HuH-7 (cell line): ENCODE measurements at regions not wholly inside any gene's neighbourhood (a gene's known extent, or its start where the extent isn't known, plus 50 kb on each side); places are given as distances from the start of the nearest gene placed in this dataset.

ENCODE experiments used
- DNase-seq: peaks from one replicate; pipeline ENCODE4 v3.0.0; 2011; ENCODE audit warnings: low spot score

DNA sequence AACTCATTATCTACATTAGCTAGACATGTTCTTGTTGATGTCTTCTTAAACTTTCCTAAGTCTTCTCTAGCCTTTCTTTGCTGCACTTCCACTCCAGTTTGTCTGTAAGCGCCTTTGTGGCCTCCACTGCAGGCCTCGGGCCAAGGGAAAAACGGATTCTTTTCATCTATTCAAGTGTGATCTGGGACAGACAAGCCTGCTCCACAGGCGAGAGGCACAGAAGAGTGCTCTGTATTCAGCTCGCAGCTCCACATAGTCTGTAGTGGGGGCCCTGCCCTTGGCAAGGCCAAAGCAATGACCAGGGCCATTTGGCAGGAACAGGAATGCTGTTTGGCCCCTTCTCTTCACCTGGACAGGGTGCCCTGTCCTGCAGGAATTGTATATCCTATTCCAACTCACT lies 84.1 kb upstream of the BARX2 start:
- no peak for DNase-seq

DNA sequence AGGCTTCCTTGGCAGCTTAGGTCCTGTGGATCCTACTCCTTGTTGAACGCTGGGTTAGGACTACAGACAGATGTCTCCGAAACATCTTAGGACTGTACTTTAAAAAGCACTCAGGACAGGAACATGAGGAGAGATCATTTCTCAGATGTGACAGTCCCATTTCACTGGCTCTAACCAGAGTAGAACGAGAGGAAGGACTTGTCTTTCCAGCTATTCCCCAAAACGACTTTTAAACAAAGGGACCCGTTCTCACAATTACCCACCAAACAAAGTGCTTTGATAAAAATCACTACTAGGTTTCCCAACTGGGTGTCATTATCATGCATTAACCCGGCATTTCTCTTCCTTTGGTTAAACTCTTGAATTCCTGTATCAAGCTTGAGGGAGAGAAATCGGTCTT lies 84.7 kb upstream of the BARX2 start:
- no peak for DNase-seq

DNA sequence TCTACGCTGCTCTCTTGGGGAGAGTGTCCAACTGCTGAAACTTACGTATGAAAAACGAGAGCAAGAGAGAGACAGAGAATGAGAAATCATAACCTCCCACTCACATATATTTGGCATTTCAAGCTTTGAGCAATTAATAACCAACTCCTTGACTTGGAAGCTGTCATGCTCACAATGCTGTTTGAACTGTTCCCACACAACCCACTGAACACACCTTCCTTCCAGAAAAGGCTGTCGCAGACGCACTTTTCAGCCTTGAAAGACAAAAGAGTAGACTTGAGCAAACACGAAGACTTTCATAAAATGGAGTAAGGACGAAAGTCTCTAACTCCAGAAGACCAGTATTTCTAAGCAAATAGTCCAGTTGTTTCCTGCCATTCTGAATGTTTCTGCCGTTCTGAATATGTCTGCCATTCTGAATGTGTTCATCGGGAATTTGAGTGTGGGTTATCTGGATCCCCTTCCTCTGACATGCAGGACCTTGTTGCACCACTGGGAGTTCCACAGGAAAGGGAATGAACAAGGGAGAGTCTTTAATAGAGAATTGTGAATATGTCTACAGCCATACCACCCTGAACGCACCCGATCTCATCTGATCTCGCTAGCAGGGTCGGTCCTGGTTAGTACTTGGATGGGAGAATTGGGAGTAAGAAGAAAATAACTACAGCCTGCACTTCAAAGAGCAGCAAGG lies 86.2 kb upstream of the BARX2 start:
- no peak for DNase-seq

DNA sequence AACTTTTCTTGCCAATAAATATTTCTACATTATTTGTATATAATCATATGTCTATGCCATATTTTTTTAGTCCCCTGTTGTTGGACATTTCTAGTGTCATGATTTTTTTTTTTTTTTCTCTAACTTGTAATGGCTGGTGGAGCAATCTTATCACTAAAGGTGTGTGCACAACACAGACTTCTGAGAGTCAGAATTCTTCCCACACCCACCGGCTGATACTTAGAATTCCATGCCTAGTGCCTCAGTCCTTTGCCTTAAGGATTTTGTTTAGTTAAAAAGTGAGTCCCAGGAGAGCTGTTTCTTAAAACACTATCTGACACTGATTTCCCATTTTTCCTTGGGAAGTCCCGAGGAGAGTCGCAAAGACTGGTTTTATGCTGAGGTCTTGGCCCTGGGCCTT lies 87.7 kb upstream of the BARX2 start:
- DNase-seq = no peak

DNA sequence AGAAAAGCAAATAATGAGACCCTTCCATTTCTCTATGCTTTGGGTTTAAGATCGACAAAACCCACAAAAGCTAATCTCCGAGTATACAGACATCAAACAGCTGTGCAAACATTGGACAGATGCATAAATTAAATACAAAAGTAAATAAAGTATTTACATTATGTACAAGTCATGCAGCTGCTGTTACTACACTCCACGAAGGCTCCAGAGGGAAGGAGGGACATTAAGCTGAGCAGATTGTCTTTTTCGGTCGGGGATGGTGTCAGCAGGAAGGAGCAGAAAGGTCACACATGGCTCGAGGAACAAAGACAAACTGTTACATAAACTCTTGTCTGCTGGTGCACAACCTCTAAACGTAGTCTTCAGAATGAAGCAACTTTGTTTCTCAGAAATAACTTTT lies 88.8 kb upstream of the BARX2 start:
- DNase-seq = no peak

DNA sequence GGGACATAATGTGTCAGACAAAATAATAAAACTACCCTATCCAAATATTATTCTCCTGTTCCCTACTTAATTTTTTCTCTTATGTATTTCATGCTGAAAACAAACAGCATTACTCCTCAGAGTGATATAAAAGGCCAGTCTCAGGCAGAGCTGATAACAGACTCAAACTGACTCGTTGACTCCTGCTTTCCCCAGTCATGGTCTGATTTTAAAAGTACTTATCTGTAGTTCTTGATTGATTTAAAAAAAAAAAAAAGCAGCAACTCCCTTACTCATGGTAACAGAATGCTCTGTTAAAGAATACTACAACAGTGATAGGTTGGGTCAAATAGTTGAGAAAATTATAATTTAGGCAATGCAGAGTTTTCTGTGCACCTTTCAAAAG lies 90.3 kb upstream of the BARX2 start:
- DNase-seq = no peak

DNA sequence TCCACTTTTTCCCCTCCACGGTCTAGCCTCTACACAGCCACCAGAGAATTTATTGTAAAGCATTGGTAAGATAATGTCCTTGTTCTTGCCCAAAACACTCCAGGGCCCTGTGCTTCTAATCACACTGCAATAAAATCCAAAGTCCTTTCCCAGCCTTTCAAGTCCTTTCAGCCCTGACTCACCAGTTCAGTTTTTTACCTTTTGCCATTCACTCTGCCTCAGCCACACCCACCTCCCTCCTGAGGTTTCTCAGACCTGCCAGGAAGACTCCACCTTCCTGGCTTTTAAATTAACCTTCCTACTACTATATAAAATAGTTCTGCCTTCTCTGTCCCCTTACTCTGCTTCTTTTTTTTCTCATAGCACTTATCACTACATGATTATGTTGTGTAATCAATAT lies 91.0 kb upstream of the ARHGAP32 start:
- DNase-seq = no peak

DNA sequence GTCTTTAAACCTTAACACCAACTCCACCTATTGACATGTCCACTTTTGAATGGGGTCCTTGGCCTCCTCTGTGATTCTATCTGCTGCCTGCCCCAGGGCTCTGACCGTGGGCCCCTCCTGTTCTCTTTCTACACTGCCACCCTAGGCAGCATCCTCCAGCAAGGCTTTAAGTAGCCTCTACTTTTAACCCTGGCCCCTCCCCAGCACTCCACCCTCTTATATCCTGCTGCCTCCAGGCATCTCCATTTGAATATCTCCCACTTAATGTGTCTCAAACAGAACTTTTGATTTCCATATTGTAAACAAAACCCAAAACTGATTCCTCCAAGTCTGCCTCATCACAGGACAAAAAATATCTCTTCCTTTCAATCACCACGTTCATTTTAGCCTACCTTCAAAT lies 90.5 kb upstream of the ARHGAP32 start:
- no peak for DNase-seq

DNA sequence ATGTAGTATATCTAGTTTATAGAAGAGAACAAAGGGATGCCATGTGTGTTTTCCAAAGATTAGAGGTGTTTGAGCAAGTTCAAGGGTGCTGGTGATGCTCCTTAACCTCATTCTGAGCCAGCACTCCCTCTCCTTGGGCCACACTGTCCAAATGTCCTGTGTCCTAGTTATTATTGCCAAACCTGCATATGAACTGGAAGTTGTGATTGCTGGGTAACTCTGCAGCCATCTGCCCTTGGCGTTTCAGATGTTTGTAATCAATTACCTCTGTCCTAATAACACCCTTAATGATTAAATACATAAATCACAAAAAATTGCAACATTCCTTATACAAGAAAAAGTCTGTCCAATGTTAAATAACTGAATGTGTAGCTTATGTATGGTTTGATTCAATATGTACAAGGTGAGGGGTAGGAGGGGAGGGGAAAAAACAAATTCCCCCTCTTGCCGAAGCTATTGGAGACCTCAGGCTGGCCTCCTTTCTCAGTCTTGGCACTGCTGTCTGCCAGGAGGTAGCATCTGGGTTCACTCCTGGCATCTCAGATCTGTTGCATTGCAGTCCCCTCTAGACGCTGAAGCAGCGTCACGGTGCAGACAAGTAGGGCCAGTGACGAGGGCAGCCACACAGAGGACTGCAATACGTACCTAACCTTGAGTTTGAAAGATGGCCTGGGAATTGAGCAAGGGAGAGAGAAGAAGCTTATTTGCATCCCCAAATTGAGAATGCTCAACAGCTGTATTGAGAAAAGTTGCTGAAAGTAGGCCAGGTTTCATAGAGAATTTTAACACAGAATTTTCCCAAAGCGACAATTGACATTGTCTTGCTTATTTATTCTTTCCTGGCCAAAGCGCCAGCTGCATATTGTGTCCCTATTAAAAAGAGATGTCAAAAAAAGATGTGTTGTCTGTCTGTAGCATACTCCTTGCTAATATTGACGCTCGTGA lies 89.6 kb upstream of the ARHGAP32 start:
- DNase-seq = no peak

DNA sequence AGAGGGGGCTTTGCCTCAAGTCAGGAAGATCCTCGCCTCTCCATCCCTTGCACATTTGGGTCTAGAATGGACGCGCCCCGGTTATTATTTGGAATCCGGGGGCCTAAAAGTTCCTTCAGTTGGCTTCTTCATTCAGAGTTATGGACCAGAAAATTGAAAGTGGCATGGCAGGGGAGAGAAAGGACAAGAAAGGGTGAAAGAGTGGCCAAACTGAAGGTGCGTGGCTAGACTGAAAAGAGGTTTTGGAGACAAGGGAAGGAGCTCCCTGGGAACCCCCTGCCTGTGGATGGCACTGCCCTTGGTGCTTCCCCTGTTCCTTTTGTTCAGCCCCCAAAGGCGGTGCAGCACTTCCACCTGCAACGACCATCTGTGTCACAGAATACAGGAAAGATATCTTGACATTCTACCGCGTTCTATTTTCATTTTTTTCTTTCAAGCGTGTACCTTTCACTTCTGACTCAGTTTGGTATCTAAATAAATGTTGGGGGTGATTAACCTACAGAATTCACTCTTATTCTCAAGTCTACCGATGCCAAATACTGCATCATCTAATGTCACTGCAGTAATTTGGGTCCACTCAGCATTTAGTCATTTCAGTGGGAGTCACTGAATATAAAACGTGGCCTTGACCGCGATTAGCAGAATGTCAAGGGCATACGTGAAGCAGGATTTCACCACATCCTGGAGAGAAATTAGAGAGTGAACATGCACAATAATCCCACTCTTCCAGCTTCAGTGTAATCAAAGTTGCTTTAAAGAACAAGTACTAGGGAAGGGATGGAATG lies 88.1 kb upstream of the ARHGAP32 start:
- no peak for DNase-seq

DNA sequence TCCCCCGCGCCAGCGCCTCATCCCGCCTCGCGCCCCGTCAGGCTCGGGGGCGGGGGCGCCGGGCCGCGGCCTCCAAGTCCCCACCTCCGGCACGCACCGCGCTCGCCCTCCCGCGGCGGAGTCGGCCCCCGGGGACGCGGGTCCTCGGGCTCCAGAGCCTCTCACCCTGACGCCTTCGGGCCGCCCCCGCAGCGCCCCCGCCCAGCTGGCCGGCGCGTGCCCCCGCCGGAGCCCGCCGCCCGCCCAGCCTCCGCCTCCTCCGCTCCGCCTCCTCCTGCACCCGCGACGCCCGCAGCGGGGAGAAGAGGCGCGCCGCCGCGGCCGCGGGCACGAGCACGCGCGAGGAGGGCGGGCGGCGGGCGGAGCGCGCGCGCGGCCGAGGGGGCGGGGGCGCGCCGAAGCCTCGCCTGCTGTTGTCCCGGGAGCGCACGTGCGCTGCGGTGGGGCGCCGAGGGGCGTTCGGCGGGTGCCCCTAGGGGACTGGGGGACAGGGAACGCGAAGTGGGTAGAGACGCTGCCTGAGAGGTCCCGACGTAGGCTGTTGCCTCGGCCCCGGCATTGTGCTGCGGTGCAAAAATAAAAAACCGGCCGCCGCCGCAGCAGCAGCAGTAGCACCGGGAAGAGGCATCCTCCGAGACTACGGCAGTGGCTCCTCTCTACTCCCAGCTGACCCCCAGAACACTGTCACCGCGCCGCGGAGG lies 87.4 kb upstream of the ARHGAP32 start:
- DNase-seq = peak; percentile 29

DNA sequence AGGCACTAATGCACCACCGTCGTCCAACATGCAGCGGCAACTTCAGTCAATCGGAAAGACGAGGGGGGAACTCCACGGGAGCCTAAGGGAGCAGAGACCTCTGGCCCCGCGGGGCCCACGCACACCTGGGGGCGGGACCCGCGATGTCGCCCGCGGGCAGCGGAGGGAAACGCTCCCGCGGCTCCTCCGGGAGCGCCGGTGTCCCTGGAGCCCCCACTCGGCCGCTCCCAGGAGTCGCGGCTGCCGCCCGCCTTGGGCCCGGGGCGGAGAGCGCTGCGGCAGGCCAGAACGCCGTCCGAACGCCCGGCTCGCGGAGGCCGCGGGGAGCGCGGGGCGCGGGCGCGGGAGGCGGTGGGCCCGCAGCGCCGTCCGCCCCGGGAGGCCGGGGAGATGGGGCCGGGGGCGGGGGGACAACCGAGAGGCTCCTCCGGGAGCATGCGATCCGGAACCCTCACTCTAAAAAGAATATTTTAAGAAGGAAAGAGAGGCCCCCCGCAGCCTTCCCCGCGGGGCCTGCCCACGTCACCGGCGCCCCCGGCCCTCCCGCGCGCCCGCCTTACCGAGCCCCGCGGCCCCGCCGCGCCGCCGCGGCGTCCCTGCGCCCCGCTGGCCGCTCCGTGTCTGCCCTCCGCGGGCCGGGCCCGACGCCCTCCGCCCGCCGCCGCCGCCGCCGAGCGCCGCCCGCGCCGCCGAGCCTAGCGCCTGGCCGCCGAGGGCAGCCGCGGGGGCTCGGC lies 86.6 kb upstream of the ARHGAP32 start:
- no peak for DNase-seq

DNA sequence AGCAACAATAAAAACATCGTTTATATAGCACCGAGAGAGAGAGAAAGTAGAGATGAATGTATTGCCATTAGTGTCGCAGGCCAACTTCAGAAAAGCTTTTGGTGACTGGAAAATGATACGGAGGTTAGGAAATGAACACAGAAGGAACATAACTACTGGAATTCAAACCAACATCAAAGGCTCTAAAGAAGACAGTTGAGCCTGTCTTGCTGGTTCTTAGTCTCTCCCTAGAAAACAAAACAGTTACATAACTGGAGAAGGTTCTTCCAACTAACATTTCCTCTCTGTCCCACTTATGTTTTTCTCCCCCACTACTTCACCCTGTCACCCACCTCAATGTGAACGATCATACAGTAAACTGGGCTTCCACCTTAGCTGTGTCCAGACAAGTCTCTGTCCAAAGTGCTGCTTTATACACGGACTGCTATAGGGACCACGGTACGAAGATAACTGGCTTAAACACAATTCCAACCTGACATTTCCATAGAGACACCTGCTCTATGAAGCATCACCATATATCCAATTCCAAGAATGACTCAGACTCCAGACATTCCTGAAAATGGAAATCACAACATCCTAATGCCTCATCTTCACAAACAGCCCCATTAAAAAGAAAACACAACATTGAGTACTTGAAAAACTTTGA lies 85.2 kb upstream of the ARHGAP32 start:
- no peak for DNase-seq

DNA sequence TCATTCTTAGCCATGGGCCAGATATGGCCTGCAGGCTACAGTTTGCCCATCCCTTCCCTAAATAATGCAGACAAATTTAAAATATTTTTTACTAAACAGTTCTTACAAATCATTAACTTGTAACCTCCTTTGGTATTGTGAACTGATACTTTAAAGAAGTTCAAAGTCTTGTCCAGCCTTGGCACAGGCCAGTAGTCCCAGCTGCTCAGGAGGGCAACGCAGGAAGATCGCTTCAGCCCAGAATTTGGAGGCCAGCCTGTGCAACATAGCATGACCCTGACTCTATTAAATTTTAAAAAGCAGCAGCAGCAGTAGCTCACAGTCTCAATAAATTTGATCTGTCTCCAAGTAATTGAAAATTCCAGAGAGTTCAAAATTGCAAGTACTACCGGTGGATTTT lies 83.7 kb upstream of the ARHGAP32 start:
- DNase-seq = no peak

DNA sequence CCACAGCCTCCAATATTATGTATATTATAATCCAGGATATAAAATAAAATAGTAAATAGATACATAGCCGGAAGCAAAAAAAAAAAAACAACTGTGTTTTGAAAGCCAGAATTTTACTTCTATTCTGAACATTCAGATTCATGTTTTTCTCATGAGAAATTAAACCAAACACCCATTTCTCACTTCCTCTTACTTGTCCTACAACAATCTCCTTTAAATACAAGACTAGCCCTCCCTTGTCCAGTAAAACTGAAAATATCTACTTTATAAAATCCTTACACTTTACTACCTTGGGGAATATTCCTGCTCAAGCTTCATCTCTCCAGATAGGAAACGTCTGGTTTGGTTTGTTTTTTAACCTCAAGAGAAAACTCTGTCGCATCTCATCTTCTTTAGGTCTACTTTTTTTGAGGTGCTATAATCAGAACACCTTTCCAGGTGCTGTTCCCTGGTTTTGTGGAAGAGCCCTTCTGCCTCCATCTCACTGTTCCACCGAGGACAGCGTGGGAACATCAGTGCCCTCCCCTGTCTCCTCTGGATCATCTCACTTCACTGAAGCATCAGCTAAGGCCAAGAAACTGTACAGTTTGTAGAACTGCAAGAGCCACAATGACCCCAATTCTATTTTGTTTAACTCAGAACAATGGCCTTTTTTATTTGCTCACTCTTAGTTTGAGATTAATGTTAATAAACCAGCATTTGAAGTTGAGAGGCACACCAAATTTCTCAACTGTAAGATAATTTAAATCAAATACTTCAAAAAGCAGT lies 82.0 kb upstream of the ARHGAP32 start:
- DNase-seq = no peak

DNA sequence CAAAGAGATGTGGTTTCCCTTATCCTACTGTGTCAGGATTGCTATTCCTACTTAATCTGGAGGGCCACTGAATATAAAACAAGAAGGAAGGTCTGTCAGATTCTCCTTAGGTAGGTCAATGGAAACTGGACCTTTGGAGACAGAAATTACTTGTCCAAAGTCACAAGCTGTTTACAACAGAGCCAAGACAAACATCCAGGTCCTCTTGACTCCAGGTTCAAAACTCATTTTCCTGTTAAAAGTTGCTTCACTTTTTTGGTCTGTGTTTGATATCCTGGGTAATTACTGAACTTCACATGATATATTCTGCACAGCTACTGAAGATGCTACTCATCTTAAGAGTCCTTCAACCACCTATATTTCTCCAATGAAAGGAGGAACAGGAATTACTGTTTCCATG lies 81.2 kb upstream of the ARHGAP32 start:
- no peak for DNase-seq

DNA sequence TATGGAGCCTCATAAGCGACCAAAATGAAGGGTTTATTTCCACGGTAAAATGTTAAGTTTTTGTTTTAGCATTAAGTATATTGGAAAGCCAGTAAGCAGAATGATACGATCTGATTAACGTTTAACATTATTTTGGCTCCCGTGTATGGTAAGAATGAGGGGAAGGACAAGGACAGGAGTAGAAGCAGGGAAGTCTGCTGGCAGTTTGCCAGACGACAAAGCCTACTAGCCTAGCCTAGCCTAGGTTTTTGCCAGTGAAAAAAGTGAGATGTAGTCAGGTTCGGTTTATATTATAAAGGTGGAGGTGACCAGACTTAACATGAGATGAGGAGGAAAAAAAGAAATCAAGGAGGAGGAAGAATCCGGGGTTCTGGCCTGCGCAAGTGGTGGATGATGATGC lies 78.9 kb upstream of the ARHGAP32 start:
- no peak for DNase-seq

DNA sequence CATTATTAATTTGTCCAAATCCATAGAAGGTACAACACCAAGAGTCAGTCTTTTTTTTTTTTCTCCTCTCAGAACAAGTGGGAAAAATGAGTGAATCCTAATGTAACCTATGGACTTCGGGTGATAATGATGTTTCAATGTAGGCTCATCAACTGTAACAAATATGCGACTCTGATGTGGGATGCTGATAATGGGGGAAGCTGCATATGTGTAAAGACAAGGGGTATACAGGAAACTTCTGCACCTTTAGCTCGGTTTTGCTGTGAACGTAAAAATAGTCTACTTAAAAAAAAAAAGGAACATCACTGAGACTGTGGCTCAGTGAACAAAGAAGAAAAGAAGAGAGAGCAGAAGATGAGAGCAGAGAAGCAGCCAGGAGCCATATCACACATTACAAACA lies 78.3 kb upstream of the ARHGAP32 start:
- no peak for DNase-seq

DNA sequence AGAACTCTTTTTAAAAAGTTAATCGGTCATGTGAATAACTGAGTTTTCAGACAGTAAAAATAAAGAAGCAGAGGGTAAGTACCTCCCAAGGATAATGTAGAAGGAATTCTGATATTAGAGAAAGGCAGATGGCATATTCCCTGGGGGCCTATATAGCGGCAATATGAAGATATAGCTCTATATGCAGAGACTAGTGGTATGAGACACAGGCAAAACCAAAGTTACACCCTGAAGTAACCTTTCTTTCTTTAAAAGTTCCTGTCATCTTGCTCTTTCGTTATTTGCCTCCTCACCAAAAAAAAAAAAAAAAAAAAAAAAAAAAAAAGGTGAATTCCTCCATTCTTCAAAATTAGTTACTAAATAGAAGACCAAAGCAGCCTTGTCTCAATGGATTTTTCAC lies 76.2 kb upstream of the ARHGAP32 start:
- no peak for DNase-seq

DNA sequence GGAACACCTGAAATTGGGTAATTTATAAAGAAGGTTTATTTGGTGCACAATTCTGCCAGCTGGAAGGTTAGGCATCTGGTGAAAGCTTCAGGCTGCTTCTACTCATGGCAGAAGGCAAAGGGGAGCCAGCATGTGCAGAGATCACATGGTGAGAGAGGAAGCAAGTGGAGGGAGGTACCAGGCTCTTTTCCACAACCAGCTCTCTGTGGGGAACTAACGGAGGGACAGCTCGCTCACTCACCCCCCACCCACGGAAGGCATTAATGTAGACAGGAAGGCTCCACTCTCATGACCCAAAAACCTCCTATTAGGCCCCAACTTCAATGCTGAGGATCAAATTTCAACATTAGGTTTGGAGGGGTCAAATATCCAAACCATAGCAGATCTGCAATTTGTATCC lies 75.6 kb upstream of the ARHGAP32 start:
- no peak for DNase-seq
